ENCODE measurements at regions not wholly inside any gene's neighbourhood (a gene's known extent, or its start where the extent isn't known, plus 50 kb on each side); places are given as distances from the start of the nearest gene placed in this dataset.
"Not testable (repeated sequence)": the region's sequence is repeated elsewhere in the genome, so short reads cannot be mapped to it uniquely, and the experiment has no call there.

GRCh38 chr4:84276752-84277151 is 222.3 kb downstream of the NKX6-1 start:
- DNase-seq = no peak

- DNase-seq = no peak
Measured at GRCh38 chr4:84269536-84270044, 229.5 kb downstream of the NKX6-1 start.

DNA sequence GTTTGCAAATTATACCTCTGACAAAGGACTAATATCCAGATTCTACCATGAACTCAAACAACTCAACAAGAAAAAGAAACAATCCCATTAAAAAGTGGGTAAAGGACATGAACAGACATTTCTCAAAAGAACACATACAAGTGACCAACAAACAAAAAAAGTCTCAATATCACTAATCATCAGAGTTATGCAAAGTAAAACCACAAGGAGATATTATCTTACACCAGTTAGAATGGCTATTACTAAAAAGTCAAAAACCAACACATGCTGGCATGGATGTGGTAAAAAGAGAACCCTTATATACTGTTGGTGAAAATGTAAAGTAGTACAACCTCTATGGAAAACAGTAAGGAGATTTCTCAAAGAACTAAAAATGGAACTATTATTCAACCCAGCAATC is 234.4 kb downstream of the NKX6-1 start:
- DNase-seq = no peak

- no peak for DNase-seq
Measured at GRCh38 chr4:84263415-84263814, 235.7 kb downstream of the NKX6-1 start.

DNA sequence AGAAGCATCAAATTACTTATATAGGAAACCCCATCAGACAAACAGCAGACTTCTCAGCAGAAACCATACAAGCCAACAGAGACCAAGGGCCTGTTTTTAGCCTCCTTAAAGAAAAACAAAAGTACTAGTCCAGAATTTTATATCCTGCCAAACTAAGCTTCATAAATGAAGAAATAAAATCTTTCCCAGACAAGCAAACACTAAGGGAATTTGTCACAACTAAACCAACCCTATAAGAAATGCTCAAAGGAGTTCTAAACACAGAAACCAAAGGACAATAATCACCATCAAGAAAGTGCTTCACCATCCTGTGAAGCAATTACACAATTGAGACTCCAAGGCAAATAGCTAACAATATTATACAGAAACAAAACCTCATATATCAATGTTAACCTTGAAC is 238.6 kb downstream of the NKX6-1 start:
- DNase-seq = no peak

GRCh38 chr4:84258905-84259830 is 239.9 kb downstream of the NKX6-1 start:
- no peak for DNase-seq

GRCh38 chr4:84254537-84254936 is 244.6 kb downstream of the NKX6-1 start:
- no peak for DNase-seq

GRCh38 chr4:84249521-84249920 is 249.6 kb downstream of the NKX6-1 start:
- DNase-seq = no peak

- not testable (repeated sequence) for DNase-seq
Measured at GRCh38 chr4:84245042-84245441, 254.1 kb downstream of the NKX6-1 start.

DNA sequence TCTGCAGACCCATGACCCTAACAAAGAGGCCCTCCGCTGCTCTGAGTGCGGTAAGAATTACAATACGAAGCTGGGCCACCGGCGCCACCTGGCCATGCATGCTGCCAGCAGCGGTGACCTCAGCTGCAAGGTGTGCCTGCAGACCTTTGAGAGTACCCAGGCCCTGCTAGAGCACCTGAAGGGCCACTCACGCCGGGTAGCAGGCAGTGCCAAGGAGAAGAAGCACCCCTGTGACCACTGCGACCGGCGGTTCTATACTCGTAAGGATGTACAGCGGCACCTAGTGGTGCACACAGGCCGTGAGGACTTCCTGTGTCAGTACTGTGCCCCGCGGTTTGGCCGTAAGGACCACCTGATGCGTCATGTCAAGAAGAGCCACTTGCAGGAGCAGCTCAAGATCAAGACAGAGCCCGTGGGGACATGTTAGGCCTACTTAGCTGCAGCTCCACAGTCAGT is 254.7 kb downstream of the NKX6-1 start:
- DNase-seq = not testable (repeated sequence)

GRCh38 chr4:84243685-84244084 is 255.4 kb downstream of the NKX6-1 start:
- DNase-seq = no peak

DNA sequence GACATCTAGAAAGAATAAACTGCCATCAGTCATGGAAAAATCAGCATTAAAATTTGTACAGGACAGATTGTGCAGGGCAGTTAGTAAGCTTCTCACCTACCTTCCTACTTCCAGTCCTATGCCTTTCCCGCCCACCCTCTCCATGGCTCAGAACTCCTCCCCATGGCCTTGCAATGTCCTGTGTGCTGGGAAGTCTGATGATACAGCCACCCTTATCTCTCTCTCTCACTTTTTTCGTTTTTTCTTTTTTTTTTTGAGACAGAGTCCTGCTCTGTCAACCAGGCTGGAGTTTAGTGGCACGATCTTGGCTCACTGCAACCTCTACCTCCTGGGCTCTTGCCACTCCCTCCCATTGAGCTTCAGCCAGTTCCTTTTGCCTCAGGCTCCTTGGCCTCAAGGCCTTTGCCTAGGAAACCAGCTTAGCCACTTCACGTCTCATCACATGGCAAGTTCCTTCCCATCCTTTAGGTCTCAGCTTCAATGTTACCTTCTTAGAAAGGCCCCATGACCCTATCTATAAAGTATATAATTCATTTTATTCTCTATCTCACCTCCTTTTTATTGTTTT is 259.7 kb downstream of the NKX6-1 start:
- DNase-seq = no peak

GRCh38 chr4:84238247-84239090 is 260.6 kb downstream of the NKX6-1 start:
- DNase-seq = no peak

DNA sequence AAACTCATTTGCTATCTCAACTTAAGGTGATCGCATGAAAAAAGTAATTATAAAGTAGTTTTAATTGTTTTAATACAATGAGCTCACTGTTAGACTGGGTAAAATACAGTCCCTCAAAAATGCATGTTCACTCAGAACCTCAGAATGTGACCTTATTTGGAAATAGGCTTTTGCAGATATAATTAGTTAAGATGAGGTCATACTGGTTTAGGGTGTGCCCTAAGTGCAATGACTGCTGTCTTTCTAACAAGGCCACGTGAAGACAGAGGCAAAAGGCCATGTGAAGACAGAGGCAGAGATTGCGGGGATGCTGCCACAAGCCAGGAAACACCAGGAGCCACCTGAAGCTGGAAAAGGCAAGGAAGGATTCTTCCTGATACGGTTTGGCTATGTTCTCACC is 262.1 kb downstream of the NKX6-1 start:
- DNase-seq = no peak

DNA sequence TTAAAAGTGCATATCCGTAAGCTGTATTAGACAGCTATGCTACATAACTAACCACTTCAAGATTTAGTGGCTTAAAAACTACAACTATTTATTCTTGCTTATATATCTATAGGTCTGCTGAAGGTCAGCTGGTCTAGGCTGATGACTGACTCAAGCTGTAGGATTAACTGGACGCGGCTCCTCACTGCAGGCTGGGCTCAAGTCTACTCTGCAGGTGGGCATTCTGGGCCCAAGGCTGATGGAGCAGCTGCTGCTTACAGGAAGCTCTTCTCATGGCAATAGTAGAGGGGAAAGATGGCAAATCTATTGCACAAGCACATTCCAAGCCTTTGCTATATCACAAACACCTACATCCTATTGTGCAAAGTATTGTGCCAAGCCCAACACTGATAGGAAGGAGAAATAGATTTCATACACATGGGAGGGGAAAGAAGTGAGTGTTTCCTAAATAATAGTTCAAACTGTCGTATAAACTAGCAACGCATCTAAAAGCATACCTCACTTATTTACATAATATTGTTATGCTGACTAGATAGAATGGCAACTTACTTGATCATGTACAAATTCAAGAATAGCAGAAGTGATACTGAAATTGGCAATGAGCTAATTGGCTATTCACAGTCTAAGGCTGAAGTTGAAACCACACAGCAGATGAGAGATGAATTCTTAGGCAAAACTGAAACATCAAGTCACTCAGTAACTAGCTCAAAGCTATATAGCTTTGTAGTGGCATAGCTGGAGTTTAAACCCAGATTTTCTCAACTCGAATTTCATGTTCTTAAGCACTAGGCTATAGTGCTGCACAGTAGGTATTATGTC is 263.8 kb downstream of the NKX6-1 start:
- no peak for DNase-seq

DNA sequence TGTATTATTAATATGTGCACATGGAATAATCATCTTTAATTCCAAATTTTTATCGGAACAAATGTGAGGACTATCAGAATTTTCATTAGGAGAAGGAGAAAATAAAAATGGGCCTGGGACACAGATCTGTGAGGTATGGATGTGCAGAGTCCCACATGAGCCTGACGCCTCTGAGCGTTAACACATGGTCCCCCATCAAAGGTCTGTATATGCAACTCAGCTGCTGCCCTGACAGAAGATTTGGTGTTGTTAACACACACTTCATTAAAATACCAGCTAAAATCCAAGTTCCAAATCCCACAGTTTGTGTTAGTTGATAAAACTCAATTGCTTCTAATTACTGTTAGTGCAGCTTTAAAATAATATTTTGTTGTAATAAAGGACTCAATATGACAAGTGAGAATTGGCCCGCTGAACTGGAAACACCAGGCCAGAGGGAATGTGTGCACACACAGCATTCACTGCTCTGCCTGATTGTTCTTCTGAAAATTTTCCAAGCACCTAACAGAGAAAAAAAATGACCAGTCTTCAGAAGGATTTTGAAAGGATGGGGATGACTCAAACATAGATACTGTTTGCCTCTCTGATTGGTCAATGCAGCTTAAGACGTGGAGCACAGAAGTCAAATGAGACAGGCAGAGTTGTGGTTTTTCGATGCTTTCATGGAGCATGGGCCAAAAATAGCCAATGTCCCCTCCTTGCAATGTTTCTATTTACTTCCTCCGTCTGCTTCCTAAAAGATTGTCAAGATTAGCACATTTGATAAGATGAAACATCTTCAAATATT is 266.6 kb downstream of the NKX6-1 start:
- DNase-seq = no peak

- no peak for DNase-seq
Measured at GRCh38 chr4:84231539-84232055, 267.5 kb downstream of the NKX6-1 start.

- DNase-seq = no peak
Measured at GRCh38 chr4:84224522-84224921, 274.6 kb downstream of the NKX6-1 start.

DNA sequence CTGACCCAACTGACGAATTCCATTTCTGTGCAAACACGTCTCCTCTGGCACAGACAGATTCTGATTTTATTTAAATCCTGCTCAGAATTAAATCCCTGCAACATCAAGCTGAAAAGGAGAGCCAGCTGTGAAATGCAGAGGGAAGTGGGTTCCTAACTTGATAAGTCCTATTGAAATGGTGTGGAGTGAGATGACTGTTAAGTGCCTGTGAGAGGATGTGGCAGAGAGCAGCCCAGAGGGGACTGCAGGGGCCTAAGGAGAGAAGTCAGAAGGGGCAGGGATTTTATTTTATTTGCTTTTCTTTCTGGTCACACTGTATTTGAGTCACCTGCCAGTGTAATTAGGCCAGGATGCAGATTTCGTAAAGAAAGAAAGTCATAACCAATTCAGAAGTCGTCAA is 277.4 kb downstream of the NKX6-1 start:
- DNase-seq = no peak

- DNase-seq = no peak
Measured at GRCh38 chr4:84220990-84221389, 278.1 kb downstream of the NKX6-1 start.

DNA sequence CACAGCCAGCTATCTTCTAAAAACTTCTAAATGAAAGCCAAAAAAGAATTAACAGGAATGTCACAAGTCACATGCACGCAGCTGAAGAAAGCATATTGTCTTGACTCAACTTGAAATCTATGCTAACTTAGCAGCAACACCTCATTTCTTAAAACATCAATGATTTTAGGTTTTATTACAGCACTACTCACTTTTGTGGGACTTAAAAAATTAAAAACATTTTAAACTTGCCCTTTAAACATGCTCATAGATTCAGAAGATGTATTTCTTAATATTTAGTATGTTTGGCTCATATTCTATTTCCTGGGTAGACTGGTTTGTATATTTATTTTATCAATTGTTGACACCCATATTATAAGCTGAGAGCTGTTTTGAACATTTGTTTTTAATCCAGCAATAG is 279.4 kb downstream of the NKX6-1 start:
- no peak for DNase-seq
